ENCODE measurements at regions not wholly inside any gene's neighbourhood (a gene's known extent, or its start where the extent isn't known, plus 50 kb on each side); places are given as distances from the start of the nearest gene placed in this dataset.
"Not testable (repeated sequence)": the region's sequence is repeated elsewhere in the genome, so short reads cannot be mapped to it uniquely, and the experiment has no call there.

GRCh38 chr5:99043257-99043656 lies 114.5 kb upstream of the CHD1 start:
- not testable (repeated sequence) for DNase-seq

- DNase-seq, result peak; percentile 81
Measured at GRCh38 chr5:99037668-99038067, 108.9 kb upstream of the CHD1 start.

GRCh38 chr5:99035942-99036341 lies 107.1 kb upstream of the CHD1 start:
- DNase-seq, result no peak

GRCh38 chr5:99034336-99034735 lies 105.5 kb upstream of the CHD1 start:
- no peak for DNase-seq

GRCh38 chr5:99033014-99033900 lies 104.5 kb upstream of the CHD1 start:
- peak; percentile 35 for DNase-seq

- DNase-seq, result no peak
Measured at GRCh38 chr5:99032234-99033013, 103.6 kb upstream of the CHD1 start.

- no peak for DNase-seq
Measured at GRCh38 chr5:99030906-99031440, 102.2 kb upstream of the CHD1 start.

- DNase-seq, result no peak
Measured at GRCh38 chr5:99029172-99029571, 100.4 kb upstream of the CHD1 start.

GRCh38 chr5:99028170-99028569 lies 99.4 kb upstream of the CHD1 start:
- DNase-seq, result not testable (repeated sequence)

GRCh38 chr5:99025298-99026045 lies 96.7 kb upstream of the CHD1 start:
- DNase-seq, result no peak

- no peak for DNase-seq
Measured at GRCh38 chr5:99023330-99023729, 94.5 kb upstream of the CHD1 start.

- no peak for DNase-seq
Measured at GRCh38 chr5:99022250-99022649, 93.4 kb upstream of the CHD1 start.

GRCh38 chr5:99020698-99021048 lies 91.9 kb upstream of the CHD1 start:
- no peak for DNase-seq

- DNase-seq, result no peak
Measured at GRCh38 chr5:99019812-99020697, 91.2 kb upstream of the CHD1 start.

GRCh38 chr5:99019254-99019653 lies 90.4 kb upstream of the CHD1 start:
- DNase-seq, result no peak

GRCh38 chr5:99010294-99010693 lies 81.5 kb upstream of the CHD1 start:
- no peak for DNase-seq

GRCh38 chr5:99008009-99008408 lies 79.2 kb upstream of the CHD1 start:
- DNase-seq, result not testable (repeated sequence)

GRCh38 chr5:99005506-99005905 lies 76.7 kb upstream of the CHD1 start:
- DNase-seq, result no peak

GRCh38 chr5:99004960-99005359 lies 76.2 kb upstream of the CHD1 start:
- DNase-seq, result peak; percentile 46

- no peak for DNase-seq
Measured at GRCh38 chr5:99000876-99001275, 72.1 kb upstream of the CHD1 start.

- no peak for DNase-seq
Measured at GRCh38 chr5:99000221-99000620, 71.4 kb upstream of the CHD1 start.

GRCh38 chr5:98999631-99000030 lies 70.8 kb upstream of the CHD1 start:
- DNase-seq, result no peak
